ENCODE measurements at regions not wholly inside any gene's neighbourhood (a gene's known extent, or its start where the extent isn't known, plus 50 kb on each side); places are given as distances from the start of the nearest gene placed in this dataset.

DNA sequence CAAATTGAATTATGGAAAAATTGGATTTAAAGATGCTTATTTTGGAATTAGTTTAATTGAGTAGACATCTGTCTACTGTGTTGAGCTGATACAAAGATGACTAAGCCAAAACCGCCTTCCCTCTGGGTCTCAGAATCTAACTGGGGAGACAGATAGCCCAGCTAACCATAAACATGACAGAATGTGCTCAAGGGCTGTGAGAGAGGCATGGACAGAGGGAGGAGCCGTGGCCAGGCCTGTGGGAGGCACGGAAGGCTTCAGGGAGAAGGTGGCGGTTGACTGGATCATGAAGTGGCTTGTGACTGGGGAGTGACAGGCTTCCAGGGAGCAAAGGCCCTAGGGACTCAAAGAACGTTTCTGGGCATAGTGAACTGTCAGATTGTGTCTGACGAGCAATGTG lies 74.6 kb downstream of the DACT1 start:
- no peaks in the 10 kb centered on the region for H3K9me3 ChIP-seq (ENCODE audit: control insufficient read depth in 2 of 2, insufficient read depth in 1 of 2, low read depth in 1 of 2, low read length in 1 of 2)
- H3K4me3 ChIP-seq (ENCODE audit: low read depth in 1 of 2, low read length in 2 of 2), result no peak overlapping the region
- H3K36me3 ChIP-seq (ENCODE audit: control insufficient read depth in 2 of 2, insufficient read depth in 2 of 2, low read length in 1 of 2), result no peaks in the 10 kb centered on the region
- no peak overlapping the region for H3K27ac ChIP-seq (ENCODE audit: low read depth in 2 of 2, low read length in 1 of 2)
- peaks cover 0 to 3% of the 10 kb centered on the region in 2 donors for H3K27me3 ChIP-seq (ENCODE audit: control insufficient read depth in 1 of 2, insufficient read depth in 2 of 2, low read length in 2 of 2)
- WGBS, 2 donors, result 81 to 83% methylated on average over 6 of the region's 6 CpGs
- H3K4me1 ChIP-seq (ENCODE audit: control insufficient read depth in 2 of 2, insufficient read depth in 2 of 2, low read length in 1 of 2), result no peaks in the 10 kb centered on the region

DNA sequence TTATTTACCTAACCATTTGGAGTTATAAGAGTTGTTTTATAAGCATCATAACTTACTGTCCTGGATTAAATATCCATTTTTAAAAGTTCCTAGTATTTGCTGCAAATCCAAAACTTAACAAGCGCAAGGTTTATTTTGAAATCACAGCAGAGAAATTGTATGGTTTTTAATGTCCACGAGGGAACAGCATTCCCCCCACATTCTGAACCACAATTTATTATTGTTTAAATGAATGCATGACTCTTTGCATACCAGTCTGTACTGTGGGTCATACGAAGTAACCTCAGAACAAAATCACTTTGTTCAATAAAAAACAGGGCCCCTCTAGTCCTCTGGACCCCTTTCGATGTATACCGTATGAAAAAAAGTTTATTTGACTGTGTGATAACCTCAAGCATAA lies 75.9 kb downstream of the DACT1 start:
- H3K27me3 ChIP-seq (ENCODE audit: control insufficient read depth in 1 of 2, insufficient read depth in 2 of 2, low read length in 2 of 2), result peaks cover 0 to 3% of the 10 kb centered on the region in 2 donors
- no peak overlapping the region for H3K27ac ChIP-seq (ENCODE audit: low read depth in 2 of 2, low read length in 1 of 2)
- no peaks in the 10 kb centered on the region for H3K4me1 ChIP-seq (ENCODE audit: control insufficient read depth in 2 of 2, insufficient read depth in 2 of 2, low read length in 1 of 2)
- H3K36me3 ChIP-seq (ENCODE audit: control insufficient read depth in 2 of 2, insufficient read depth in 2 of 2, low read length in 1 of 2), result no peaks in the 10 kb centered on the region
- no peak overlapping the region for H3K4me3 ChIP-seq (ENCODE audit: low read depth in 1 of 2, low read length in 2 of 2)
- 76 to 81% methylated on average over 5 of the region's 5 CpGs for WGBS, 2 donors
- H3K9me3 ChIP-seq (ENCODE audit: control insufficient read depth in 2 of 2, insufficient read depth in 1 of 2, low read depth in 1 of 2, low read length in 1 of 2), result no peaks in the 10 kb centered on the region

DNA sequence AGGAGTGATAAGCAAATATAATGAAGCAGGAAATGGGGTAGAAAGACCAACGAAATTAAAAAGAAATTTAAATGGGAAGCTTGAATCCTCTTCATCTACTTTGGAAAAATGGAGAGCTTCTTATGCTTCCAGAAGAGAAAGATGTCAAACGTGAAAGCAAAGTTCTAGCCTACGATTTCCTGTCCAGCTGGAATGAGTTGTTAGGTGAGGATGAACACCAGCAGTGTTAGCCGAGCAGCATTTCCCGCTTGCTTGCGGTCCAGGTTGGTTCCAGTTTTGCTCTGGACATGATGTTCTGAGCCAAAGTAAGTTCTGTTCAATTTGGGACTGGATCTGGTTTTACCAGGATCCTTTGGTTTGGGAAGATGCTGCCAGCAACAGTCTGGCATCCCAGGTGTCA lies 78.9 kb downstream of the DACT1 start:
- Histone ChIP-seq H3K4me1 (ENCODE audit: control insufficient read depth in 2 of 2, insufficient read depth in 2 of 2, low read length in 1 of 2) (no peaks in the 10 kb centered on the region), H3K4me3 (ENCODE audit: low read depth in 1 of 2, low read length in 2 of 2) (no peak overlapping the region), H3K36me3 (ENCODE audit: control insufficient read depth in 2 of 2, insufficient read depth in 2 of 2, low read length in 1 of 2) (no peaks in the 10 kb centered on the region), H3K27me3 (ENCODE audit: control insufficient read depth in 1 of 2, insufficient read depth in 2 of 2, low read length in 2 of 2) (no peaks in the 10 kb centered on the region), H3K27ac (ENCODE audit: low read depth in 2 of 2, low read length in 1 of 2) (no peak overlapping the region), H3K9me3 (ENCODE audit: control insufficient read depth in 2 of 2, insufficient read depth in 1 of 2, low read depth in 1 of 2, low read length in 1 of 2) (no peaks in the 10 kb centered on the region)
- 38 to 65% methylated on average over 6 of the region's 6 CpGs for WGBS, 2 donors

DNA sequence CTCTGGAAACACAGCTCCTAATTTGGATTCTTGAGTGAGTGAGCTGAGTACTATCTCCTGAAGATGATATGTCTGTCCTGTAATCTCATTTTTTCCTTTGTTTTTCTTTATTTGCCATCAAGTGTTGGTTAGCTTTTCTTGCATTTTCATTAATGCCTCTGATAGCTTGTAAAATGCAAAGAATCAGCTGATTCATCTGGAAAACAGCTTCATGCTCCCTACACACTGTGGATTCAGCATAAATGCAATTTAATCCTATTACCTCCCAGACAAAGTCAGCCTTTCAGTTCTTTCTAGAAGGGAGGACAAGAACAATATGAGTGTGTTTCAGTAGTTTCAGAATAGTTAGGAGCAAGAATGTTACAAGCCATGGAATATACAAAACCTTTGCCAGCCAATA lies 79.4 kb downstream of the DACT1 start:
- no peaks in the 10 kb centered on the region for H3K9me3 ChIP-seq (ENCODE audit: control insufficient read depth in 2 of 2, insufficient read depth in 1 of 2, low read depth in 1 of 2, low read length in 1 of 2)
- no peak overlapping the region for H3K27ac ChIP-seq (ENCODE audit: low read depth in 2 of 2, low read length in 1 of 2)
- H3K4me1 ChIP-seq (ENCODE audit: control insufficient read depth in 2 of 2, insufficient read depth in 2 of 2, low read length in 1 of 2), result no peaks in the 10 kb centered on the region
- no peak overlapping the region for H3K4me3 ChIP-seq (ENCODE audit: low read depth in 1 of 2, low read length in 2 of 2)
- H3K27me3 ChIP-seq (ENCODE audit: control insufficient read depth in 1 of 2, insufficient read depth in 2 of 2, low read length in 2 of 2), result no peaks in the 10 kb centered on the region
- H3K36me3 ChIP-seq (ENCODE audit: control insufficient read depth in 2 of 2, insufficient read depth in 2 of 2, low read length in 1 of 2), result no peaks in the 10 kb centered on the region

DNA sequence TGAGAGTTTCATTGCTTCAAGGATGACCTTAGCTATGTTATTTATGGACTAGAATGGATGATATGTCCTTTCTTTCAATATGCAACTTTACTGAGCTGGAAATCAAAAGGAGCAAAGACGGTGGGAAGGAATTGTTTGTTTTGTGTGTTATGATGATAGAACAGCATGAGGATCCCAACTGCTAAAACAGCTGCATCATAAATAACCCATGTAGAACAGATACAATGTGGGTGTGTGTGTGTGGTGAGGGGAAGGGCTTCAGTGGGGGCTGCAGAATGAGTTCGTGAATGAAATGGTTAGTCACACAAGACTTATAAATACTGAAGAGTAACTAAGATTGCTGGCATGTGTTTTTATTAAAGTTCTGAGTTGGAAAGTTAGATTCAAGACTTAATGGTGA lies 80.1 kb downstream of the DACT1 start:
- Histone ChIP-seq H3K4me3 (ENCODE audit: low read depth in 1 of 2, low read length in 2 of 2) (no peak overlapping the region), H3K4me1 (ENCODE audit: control insufficient read depth in 2 of 2, insufficient read depth in 2 of 2, low read length in 1 of 2) (no peaks in the 10 kb centered on the region), H3K9me3 (ENCODE audit: control insufficient read depth in 2 of 2, insufficient read depth in 1 of 2, low read depth in 1 of 2, low read length in 1 of 2) (no peaks in the 10 kb centered on the region), H3K36me3 (ENCODE audit: control insufficient read depth in 2 of 2, insufficient read depth in 2 of 2, low read length in 1 of 2) (no peaks in the 10 kb centered on the region), H3K27ac (ENCODE audit: low read depth in 2 of 2, low read length in 1 of 2) (no peak overlapping the region), H3K27me3 (ENCODE audit: control insufficient read depth in 1 of 2, insufficient read depth in 2 of 2, low read length in 2 of 2) (no peaks in the 10 kb centered on the region)
- 61 to 66% methylated on average over 2 of the region's 2 CpGs for WGBS, 2 donors

DNA sequence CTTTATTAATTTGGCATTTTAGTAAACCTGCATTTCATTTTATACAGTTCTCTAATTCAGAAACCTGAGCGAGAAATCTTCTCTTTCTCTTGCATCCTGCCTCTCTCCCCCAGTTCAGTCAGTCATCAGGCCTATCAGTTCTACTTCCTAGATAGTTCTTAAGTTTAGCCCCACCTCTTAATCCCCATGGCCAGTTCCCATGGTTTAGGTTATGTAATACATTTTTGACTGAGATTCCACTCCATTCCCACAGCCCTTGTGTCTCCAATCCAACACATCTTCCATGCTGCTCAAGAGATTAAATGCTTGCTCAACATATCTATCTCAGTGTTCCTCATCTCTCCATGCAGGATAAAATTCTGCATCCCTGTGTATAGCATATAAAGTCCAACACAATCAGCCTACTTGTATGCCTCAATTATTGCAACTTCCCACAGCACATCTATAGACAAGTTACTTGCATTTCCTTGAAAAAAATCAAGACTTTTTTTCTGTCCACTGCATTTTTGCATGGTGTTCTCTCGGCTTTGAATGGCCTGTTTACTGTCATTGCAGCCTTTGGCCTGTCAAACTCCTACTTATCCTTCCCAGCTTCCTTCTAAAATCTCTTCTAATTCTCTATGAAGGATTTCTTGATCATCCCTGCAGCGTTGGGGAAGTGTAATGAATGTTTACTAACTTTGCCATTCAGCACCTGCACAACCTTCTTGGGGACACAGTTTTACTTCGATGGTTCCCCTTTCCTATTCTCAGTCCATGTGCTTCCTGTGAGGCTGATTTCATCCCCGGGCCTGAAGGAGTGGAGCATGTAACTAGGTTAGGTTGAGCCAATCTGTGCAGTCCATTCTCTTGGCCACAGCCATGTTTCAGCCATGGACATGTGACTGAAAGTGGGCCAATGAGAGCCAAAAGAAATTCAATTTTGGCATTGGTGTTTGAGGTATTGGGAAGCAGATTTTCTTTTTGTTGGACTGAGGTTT lies 80.8 kb downstream of the DACT1 start:
- no peak overlapping the region for H3K27ac ChIP-seq (ENCODE audit: low read depth in 2 of 2, low read length in 1 of 2)
- no peaks in the 10 kb centered on the region for H3K27me3 ChIP-seq (ENCODE audit: control insufficient read depth in 1 of 2, insufficient read depth in 2 of 2, low read length in 2 of 2)
- WGBS, 2 donors, result 71 to 78% methylated on average over 5 of the region's 5 CpGs
- H3K36me3 ChIP-seq (ENCODE audit: control insufficient read depth in 2 of 2, insufficient read depth in 2 of 2, low read length in 1 of 2), result no peaks in the 10 kb centered on the region
- H3K4me1 ChIP-seq (ENCODE audit: control insufficient read depth in 2 of 2, insufficient read depth in 2 of 2, low read length in 1 of 2), result no peaks in the 10 kb centered on the region
- no peaks in the 10 kb centered on the region for H3K9me3 ChIP-seq (ENCODE audit: control insufficient read depth in 2 of 2, insufficient read depth in 1 of 2, low read depth in 1 of 2, low read length in 1 of 2)
- H3K4me3 ChIP-seq (ENCODE audit: low read depth in 1 of 2, low read length in 2 of 2), result no peak overlapping the region

DNA sequence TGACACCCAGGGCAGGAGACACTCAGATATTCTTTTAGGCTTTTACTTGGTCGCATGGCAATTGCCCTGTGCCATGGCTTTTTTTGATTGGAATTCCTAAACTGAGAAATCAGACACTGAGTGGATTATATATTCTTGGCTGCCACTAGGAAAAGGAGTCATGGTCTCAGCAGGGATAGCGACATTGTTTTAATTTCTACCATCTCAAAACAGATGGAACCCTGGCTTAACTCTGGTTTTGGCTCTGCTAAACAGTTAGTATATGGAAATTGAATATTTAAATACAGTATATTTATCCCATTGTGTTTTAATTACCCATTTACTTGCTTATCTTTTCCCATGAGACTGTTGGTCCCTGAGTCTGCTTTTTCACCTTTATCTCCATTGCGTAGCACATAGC lies 84.0 kb downstream of the DACT1 start:
- Histone ChIP-seq H3K27me3 (ENCODE audit: control insufficient read depth in 1 of 2, insufficient read depth in 2 of 2, low read length in 2 of 2) (no peaks in the 10 kb centered on the region), H3K9me3 (ENCODE audit: control insufficient read depth in 2 of 2, insufficient read depth in 1 of 2, low read depth in 1 of 2, low read length in 1 of 2) (no peaks in the 10 kb centered on the region), H3K36me3 (ENCODE audit: control insufficient read depth in 2 of 2, insufficient read depth in 2 of 2, low read length in 1 of 2) (no peaks in the 10 kb centered on the region), H3K4me3 (ENCODE audit: low read depth in 1 of 2, low read length in 2 of 2) (no peak overlapping the region), H3K4me1 (ENCODE audit: control insufficient read depth in 2 of 2, insufficient read depth in 2 of 2, low read length in 1 of 2) (no peaks in the 10 kb centered on the region), H3K27ac (ENCODE audit: low read depth in 2 of 2, low read length in 1 of 2) (no peak overlapping the region)
- WGBS, 2 donors, result 92 to 94% methylated on average over 3 of the region's 3 CpGs

DNA sequence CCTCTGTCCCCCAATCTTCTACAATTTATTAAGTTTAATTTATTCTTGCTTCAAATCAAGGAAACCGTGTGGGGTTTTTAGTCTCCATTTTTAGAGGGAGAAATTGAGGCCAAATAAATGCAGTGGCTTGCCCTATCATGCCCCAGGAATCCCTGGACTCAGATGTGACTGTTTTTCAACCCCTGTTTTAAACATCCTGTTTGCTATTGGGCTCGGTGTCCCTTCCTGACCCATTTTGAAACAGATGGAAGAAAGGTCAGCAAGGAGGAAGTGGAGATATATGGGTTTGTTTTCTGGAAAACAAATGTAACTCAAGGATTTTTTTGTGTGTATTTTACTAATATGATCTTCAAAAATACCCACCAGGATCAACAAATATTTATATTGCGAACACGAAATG lies 84.7 kb downstream of the DACT1 start:
- Histone ChIP-seq H3K4me1 (ENCODE audit: control insufficient read depth in 2 of 2, insufficient read depth in 2 of 2, low read length in 1 of 2) (no peaks in the 10 kb centered on the region), H3K27me3 (ENCODE audit: control insufficient read depth in 1 of 2, insufficient read depth in 2 of 2, low read length in 2 of 2) (no peaks in the 10 kb centered on the region), H3K27ac (ENCODE audit: low read depth in 2 of 2, low read length in 1 of 2) (no peak overlapping the region), H3K4me3 (ENCODE audit: low read depth in 1 of 2, low read length in 2 of 2) (no peak overlapping the region), H3K9me3 (ENCODE audit: control insufficient read depth in 2 of 2, insufficient read depth in 1 of 2, low read depth in 1 of 2, low read length in 1 of 2) (no peaks in the 10 kb centered on the region), H3K36me3 (ENCODE audit: control insufficient read depth in 2 of 2, insufficient read depth in 2 of 2, low read length in 1 of 2) (no peaks in the 10 kb centered on the region)
- WGBS, 2 donors, result 62 to 71% methylated on average over 4 of the region's 4 CpGs

DNA sequence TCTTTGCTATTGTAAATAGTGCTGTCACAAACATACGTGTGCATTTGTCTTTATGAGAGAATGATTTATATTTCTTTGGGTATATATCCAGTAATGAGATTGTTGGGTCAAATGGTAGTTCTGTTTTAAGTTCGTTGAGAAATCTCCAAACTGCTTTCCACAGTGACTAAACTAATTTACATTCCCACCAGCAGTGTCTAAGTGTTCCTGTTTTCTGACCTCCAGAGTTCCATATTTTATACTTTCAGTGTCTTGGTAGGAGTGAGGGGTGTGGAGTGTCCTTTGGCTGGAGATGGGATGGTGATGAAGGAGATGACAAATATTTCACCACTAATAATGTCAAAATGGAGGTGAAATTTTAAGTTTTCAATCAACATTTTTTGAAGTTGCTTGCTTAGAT lies 86.4 kb downstream of the DACT1 start:
- Histone ChIP-seq H3K27ac (ENCODE audit: low read depth in 2 of 2, low read length in 1 of 2) (no peak overlapping the region), H3K4me3 (ENCODE audit: low read depth in 1 of 2, low read length in 2 of 2) (no peak overlapping the region), H3K4me1 (ENCODE audit: control insufficient read depth in 2 of 2, insufficient read depth in 2 of 2, low read length in 1 of 2) (no peaks in the 10 kb centered on the region), H3K9me3 (ENCODE audit: control insufficient read depth in 2 of 2, insufficient read depth in 1 of 2, low read depth in 1 of 2, low read length in 1 of 2) (no peaks in the 10 kb centered on the region), H3K27me3 (ENCODE audit: control insufficient read depth in 1 of 2, insufficient read depth in 2 of 2, low read length in 2 of 2) (no peaks in the 10 kb centered on the region), H3K36me3 (ENCODE audit: control insufficient read depth in 2 of 2, insufficient read depth in 2 of 2, low read length in 1 of 2) (no peaks in the 10 kb centered on the region)
- WGBS, 2 donors, result 68 to 72% methylated on average over 2 of the region's 2 CpGs

DNA sequence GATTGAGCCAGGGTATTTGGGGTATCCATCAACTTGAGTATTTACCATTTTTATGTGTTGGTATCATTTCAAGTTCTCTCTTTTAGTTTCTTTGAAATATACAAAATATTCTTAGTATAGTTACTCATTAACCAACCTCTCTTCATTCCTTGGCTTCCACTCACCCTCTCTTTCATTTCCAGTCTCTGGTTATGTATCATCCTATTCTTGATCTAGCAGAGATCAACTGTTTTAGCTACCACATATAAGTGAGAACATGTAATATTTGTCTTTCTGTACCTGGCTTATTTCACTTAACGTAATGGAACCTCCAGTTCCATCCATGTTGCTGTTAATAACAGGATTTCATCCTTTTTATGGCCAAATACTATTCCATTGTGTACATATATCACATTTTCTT lies 86.9 kb downstream of the DACT1 start:
- H3K27me3 ChIP-seq (ENCODE audit: control insufficient read depth in 1 of 2, insufficient read depth in 2 of 2, low read length in 2 of 2), result no peaks in the 10 kb centered on the region
- H3K36me3 ChIP-seq (ENCODE audit: control insufficient read depth in 2 of 2, insufficient read depth in 2 of 2, low read length in 1 of 2), result no peaks in the 10 kb centered on the region
- no peak overlapping the region for H3K4me3 ChIP-seq (ENCODE audit: low read depth in 1 of 2, low read length in 2 of 2)
- H3K9me3 ChIP-seq (ENCODE audit: control insufficient read depth in 2 of 2, insufficient read depth in 1 of 2, low read depth in 1 of 2, low read length in 1 of 2), result no peaks in the 10 kb centered on the region
- H3K4me1 ChIP-seq (ENCODE audit: control insufficient read depth in 2 of 2, insufficient read depth in 2 of 2, low read length in 1 of 2), result no peaks in the 10 kb centered on the region
- WGBS, 2 donors, result 71 to 81% methylated on average over 1 of the region's 1 CpG
- no peak overlapping the region for H3K27ac ChIP-seq (ENCODE audit: low read depth in 2 of 2, low read length in 1 of 2)

Measured in esophagus (tissue), 2 donors.